HG02678 (cell line): ENCODE measurements at regions not wholly inside any gene's neighbourhood (a gene's known extent, or its start where the extent isn't known, plus 50 kb on each side); places are given as distances from the start of the nearest gene placed in this dataset.
"Not testable (repeated sequence)": the region's sequence is repeated elsewhere in the genome, so short reads cannot be mapped to it uniquely, and the experiment has no call there.

Experiments
- ATAC-seq: cut with Tn5 transposase; IDR thresholded peaks from one replicate; pipeline ENCODE4 v1.9.1; 2021; ENCODE audit warnings: mild to moderate bottlenecking, moderate library complexity; ENCODE audit not compliant: unreplicated experiment

GRCh38 chr6:167208819-167209576, 51.2 kb upstream of the GPR31 start:
- ATAC-seq = no peak

- ATAC-seq = no peak
Measured at GRCh38 chr6:167209577-167209975, 51.8 kb upstream of the GPR31 start.

- no peak for ATAC-seq
Measured at GRCh38 chr6:167210375-167211294, 52.9 kb upstream of the GPR31 start.

- no peak for ATAC-seq
Measured at GRCh38 chr6:167211295-167211648, 53.5 kb upstream of the GPR31 start.

GRCh38 chr6:167211881-167212712, 54.3 kb upstream of the GPR31 start:
- ATAC-seq = peak; percentile 12

- peak; percentile 62 for ATAC-seq
Measured at GRCh38 chr6:167212713-167213005, 54.9 kb upstream of the GPR31 start.

- no peak for ATAC-seq
Measured at GRCh38 chr6:167214206-167214605, 56.4 kb upstream of the GPR31 start.

GRCh38 chr6:167215429-167216250, 57.9 kb upstream of the GPR31 start:
- not testable (repeated sequence) for ATAC-seq

- ATAC-seq = not testable (repeated sequence)
Measured at GRCh38 chr6:167216390-167217050, 58.7 kb upstream of the GPR31 start.

- not testable (repeated sequence) for ATAC-seq
Measured at GRCh38 chr6:167217073-167217472, 59.3 kb upstream of the GPR31 start.

- ATAC-seq = peak; percentile 85
Measured at GRCh38 chr6:167217951-167218759, 60.4 kb upstream of the GPR31 start.

GRCh38 chr6:167219079-167219478, 61.3 kb upstream of the GPR31 start:
- not testable (repeated sequence) for ATAC-seq

- no peak for ATAC-seq
Measured at GRCh38 chr6:167219967-167220512, 62.3 kb upstream of the GPR31 start.

GRCh38 chr6:167221400-167222201, 63.8 kb upstream of the GPR31 start:
- ATAC-seq = no peak

- ATAC-seq = not testable (repeated sequence)
Measured at GRCh38 chr6:167225566-167226382, 65.3 kb upstream of the UNC93A start.

GRCh38 chr6:167226383-167226685, 64.8 kb upstream of the UNC93A start:
- ATAC-seq = no peak

GRCh38 chr6:167226791-167227190, 64.3 kb upstream of the UNC93A start:
- ATAC-seq = no peak
